Astrocyte of the hippocampus (primary cell): ENCODE measurements at regions not wholly inside any gene's neighbourhood (a gene's known extent, or its start where the extent isn't known, plus 50 kb on each side); places are given as distances from the start of the nearest gene placed in this dataset.

Experiments
- DNase-seq: peaks from one replicate; pipeline ENCODE4 v3.0.0; 2011; ENCODE audit warnings: low read depth, low spot score

GRCh38 chr15:88403351-88403791 is 63.8 kb downstream of the MRPL46 start:
- DNase-seq, result no peak

GRCh38 chr15:88401996-88402656 is 65.1 kb downstream of the MRPL46 start:
- peak; percentile 27 for DNase-seq

- DNase-seq, result no peak
Measured at GRCh38 chr15:88401251-88401995, 65.8 kb downstream of the MRPL46 start.

- DNase-seq, result no peak
Measured at GRCh38 chr15:88400591-88401250, 66.5 kb downstream of the MRPL46 start.

GRCh38 chr15:88400084-88400483 is 67.1 kb downstream of the MRPL46 start:
- DNase-seq, result no peak

GRCh38 chr15:88399021-88399685 is 68.0 kb downstream of the MRPL46 start:
- DNase-seq, result no peak

- DNase-seq, result no peak
Measured at GRCh38 chr15:88398011-88398410, 69.2 kb downstream of the MRPL46 start.

- no peak for DNase-seq
Measured at GRCh38 chr15:88397506-88397905, 69.7 kb downstream of the MRPL46 start.

- no peak for DNase-seq
Measured at GRCh38 chr15:88395872-88396781, 71.1 kb downstream of the MRPL46 start.

- DNase-seq, result no peak
Measured at GRCh38 chr15:88395241-88395640, 71.9 kb downstream of the MRPL46 start.

GRCh38 chr15:88394553-88395145 is 72.5 kb downstream of the MRPL46 start:
- no peak for DNase-seq

- DNase-seq, result peak; percentile 43
Measured at GRCh38 chr15:88393719-88394519, 73.3 kb downstream of the MRPL46 start.

- no peak for DNase-seq
Measured at GRCh38 chr15:88391700-88392099, 75.5 kb downstream of the MRPL46 start.

- DNase-seq, result no peak
Measured at GRCh38 chr15:88391006-88391405, 76.2 kb downstream of the MRPL46 start.

GRCh38 chr15:88390164-88390901 is 76.9 kb downstream of the MRPL46 start:
- no peak for DNase-seq

GRCh38 chr15:88389120-88389519 is 78.1 kb downstream of the MRPL46 start:
- DNase-seq, result no peak

GRCh38 chr15:88388686-88389085 is 78.5 kb downstream of the MRPL46 start:
- DNase-seq, result peak; percentile 36

- peak; percentile 26 for DNase-seq
Measured at GRCh38 chr15:88385078-88385700, 82.0 kb downstream of the MRPL46 start.

- DNase-seq, result no peak
Measured at GRCh38 chr15:88383354-88383753, 83.8 kb downstream of the MRPL46 start.
